GM12878 (cell line): ENCODE measurements at regions not wholly inside any gene's neighbourhood (a gene's known extent, or its start where the extent isn't known, plus 50 kb on each side); places are given as distances from the start of the nearest gene placed in this dataset.

Source experiments
- EP300 ChIP-seq, 2 experiments: fragments of 150-350 bp in 1 of 2; IDR thresholded peaks; 2 replicates each; pipeline ENCODE4 v1.6.1; 2011 to 2012; ENCODE audit warnings: low read depth in 2 of 2, low read length in 2 of 2, borderline replicate concordance in 1 of 2, improper control_type of control experiment in 1 of 2, inconsistent platforms in 1 of 2; ENCODE audit not compliant: control insufficient read depth in 1 of 2
- EZH2 ChIP-seq: IDR thresholded peaks from 2 replicates; pipeline ENCODE4 v1.6.1; 2012; ENCODE audit warnings: low read depth, mild to moderate bottlenecking, control low read depth, inconsistent platforms, low read length, borderline replicate concordance; ENCODE audit not compliant: control insufficient read depth
- NFYB ChIP-seq: IDR thresholded peaks from 2 replicates; pipeline ENCODE4 v1.6.1; 2011; ENCODE audit warnings: low read depth, mild to moderate bottlenecking, low read length, improper control_type of control experiment, moderate library complexity; ENCODE audit not compliant: insufficient read depth
- POLR2A ChIP-seq: IDR thresholded peaks from 2 replicates; pipeline ENCODE4 v1.6.1; 2011; ENCODE audit warnings: low read depth, mild to moderate bottlenecking, low read length
- REST ChIP-seq: IDR thresholded peaks from 2 replicates; pipeline ENCODE4 v1.6.1; 2012; ENCODE audit warnings: mild to moderate bottlenecking, low read depth, low read length
- SP1 ChIP-seq: IDR thresholded peaks from one replicate; pipeline ENCODE4 v1.6.1; 2011; ENCODE audit warnings: low read depth, low read length
- TAF1 ChIP-seq: IDR thresholded peaks from 2 replicates; pipeline ENCODE4 v1.6.1; 2011; ENCODE audit warnings: mild to moderate bottlenecking, low read depth, low read length, borderline replicate concordance
- TCF12 ChIP-seq: IDR thresholded peaks from 2 replicates; pipeline ENCODE4 v1.6.1; 2011; ENCODE audit warnings: low read depth, mild to moderate bottlenecking, low read length
- ZBTB11 ChIP-seq: fragments of 450-650 bp; formaldehyde crosslinking; IDR thresholded peaks from 2 replicates; pipeline ENCODE4 v1.5.0; 2022; ENCODE audit warnings: mild to moderate bottlenecking, missing genetic modification characterization
- TF ChIP-seq, protein P1 (sequence below), 3 experiments: IDR thresholded peaks in 2 of 3; conservative IDR thresholded peaks in 1 of 3; 2 replicates each; pipeline ENCODE4 v1.5.1; 2011; ENCODE audit warnings: low read depth in 3 of 3, low read length in 3 of 3, mild to moderate bottlenecking in 3 of 3, control low read depth in 2 of 3, moderate library complexity in 2 of 3, inconsistent platforms in 1 of 3, mixed read lengths in 1 of 3; ENCODE audit not compliant: control insufficient read depth in 2 of 3, insufficient read depth in 1 of 3; ENCODE audit errors: extremely low read depth in 1 of 3

- TF ChIP-seq, protein P1, sequence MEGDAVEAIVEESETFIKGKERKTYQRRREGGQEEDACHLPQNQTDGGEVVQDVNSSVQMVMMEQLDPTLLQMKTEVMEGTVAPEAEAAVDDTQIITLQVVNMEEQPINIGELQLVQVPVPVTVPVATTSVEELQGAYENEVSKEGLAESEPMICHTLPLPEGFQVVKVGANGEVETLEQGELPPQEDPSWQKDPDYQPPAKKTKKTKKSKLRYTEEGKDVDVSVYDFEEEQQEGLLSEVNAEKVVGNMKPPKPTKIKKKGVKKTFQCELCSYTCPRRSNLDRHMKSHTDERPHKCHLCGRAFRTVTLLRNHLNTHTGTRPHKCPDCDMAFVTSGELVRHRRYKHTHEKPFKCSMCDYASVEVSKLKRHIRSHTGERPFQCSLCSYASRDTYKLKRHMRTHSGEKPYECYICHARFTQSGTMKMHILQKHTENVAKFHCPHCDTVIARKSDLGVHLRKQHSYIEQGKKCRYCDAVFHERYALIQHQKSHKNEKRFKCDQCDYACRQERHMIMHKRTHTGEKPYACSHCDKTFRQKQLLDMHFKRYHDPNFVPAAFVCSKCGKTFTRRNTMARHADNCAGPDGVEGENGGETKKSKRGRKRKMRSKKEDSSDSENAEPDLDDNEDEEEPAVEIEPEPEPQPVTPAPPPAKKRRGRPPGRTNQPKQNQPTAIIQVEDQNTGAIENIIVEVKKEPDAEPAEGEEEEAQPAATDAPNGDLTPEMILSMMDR (IDR thresholded peaks at IDR 0.05 in 2 of 3, conservative IDR thresholded peaks at IDR 0.05 in 1 of 3; ENCODE audit: control insufficient read depth in 2 of 3, extremely low read depth in 1 of 3, insufficient read depth in 1 of 3, low read depth in 3 of 3, low read length in 3 of 3) = no peak
- TF ChIP-seq EP300 (IDR thresholded peaks at IDR 0.05; ENCODE audit: borderline replicate concordance in 1 of 2, control insufficient read depth in 1 of 2, low read depth in 2 of 2, low read length in 2 of 2) = no peak
- no peak for TF ChIP-seq POLR2A
- TF ChIP-seq REST = no peak
- TF ChIP-seq NFYB = no peak
- no peak for TF ChIP-seq SP1
- TF ChIP-seq TAF1 = no peak
- TF ChIP-seq TCF12 = no peak
- TF ChIP-seq ZBTB11 (CRISPR knock-in tag) = no peak
- no peak for TF ChIP-seq EZH2
Observed at GRCh38 chr4:171279131-171279530, 534.1 kb upstream of the GALNTL6 start.
